Keratinocyte (primary cell): ENCODE measurements at regions not wholly inside any gene's neighbourhood (a gene's known extent, or its start where the extent isn't known, plus 50 kb on each side); places are given as distances from the start of the nearest gene placed in this dataset.

Source experiments
- DNase-seq: peaks from one replicate; pipeline ENCODE4 v3.0.0-alpha.2; 2011; ENCODE audit warnings: low read depth, missing footprints, low spot score
- FAIRE-seq: peaks from 2 replicates; lab custom pipeline; 2011; peaks lifted over from hg19 to GRCh38; lab: Jason Lieb, UNC
- H2AFZ ChIP-seq: 2 replicates; pipeline ENCODE4 v1.6.0; 2012; ENCODE audit warnings: low read length, control low read depth, inconsistent platforms; ENCODE audit not compliant: control insufficient read depth
- H3K27ac ChIP-seq: 2 replicates; pipeline ENCODE4 v1.5.1; 2011; ENCODE audit warnings: low read length; ENCODE audit not compliant: control insufficient read depth, insufficient read depth
- H3K27me3 ChIP-seq: 3 replicates; pipeline ENCODE4 v1.6.0; 2011; ENCODE audit warnings: low read length; ENCODE audit not compliant: control insufficient read depth, insufficient read depth; ENCODE audit errors: extremely low read depth
- H3K36me3 ChIP-seq, 2 experiments: 2 replicates in 1 of 2; 3 replicates in 1 of 2; pipeline ENCODE4 v1.5.1; 2011; ENCODE audit warnings: low read length in 2 of 2, mild to moderate bottlenecking in 1 of 2; ENCODE audit not compliant: control insufficient read depth in 2 of 2, insufficient read depth in 2 of 2; ENCODE audit errors: extremely low read depth in 1 of 2
- H3K4me1 ChIP-seq: 3 replicates; pipeline ENCODE4 v1.5.1; 2011; ENCODE audit warnings: low read length; ENCODE audit not compliant: control insufficient read depth, insufficient read depth; ENCODE audit errors: extremely low read depth
- H3K4me2 ChIP-seq: 3 replicates; pipeline ENCODE4 v1.6.0; 2011; ENCODE audit warnings: low read depth, low read length; ENCODE audit not compliant: control insufficient read depth, insufficient read depth; ENCODE audit errors: extremely low read depth
- H3K4me3 ChIP-seq, 3 experiments: fragments of 200-600 bp in 1 of 3; sonication (generic) in 1 of 3; 2 replicates in 2 of 3; 3 replicates in 1 of 3; pipeline ENCODE4 v1.5.1; 2011 to 2016; ENCODE audit warnings: low read length in 3 of 3, mild to moderate bottlenecking in 3 of 3, control low read depth in 2 of 3, inconsistent platforms in 1 of 3, low read depth in 1 of 3, mixed read lengths in 1 of 3, mixed run types in 1 of 3, moderate library complexity in 1 of 3; ENCODE audit not compliant: control insufficient read depth in 2 of 3, insufficient read depth in 2 of 3; ENCODE audit errors: extremely low read depth in 1 of 3
- H3K79me2 ChIP-seq: 2 replicates; pipeline ENCODE4 v1.6.0; 2012; ENCODE audit warnings: low read length; ENCODE audit not compliant: control insufficient read depth, insufficient read depth
- H3K9ac ChIP-seq: 3 replicates; pipeline ENCODE4 v1.6.0; 2011; ENCODE audit warnings: low read length; ENCODE audit not compliant: control insufficient read depth, insufficient read depth; ENCODE audit errors: extremely low read depth
- H3K9me1 ChIP-seq: 3 replicates; pipeline ENCODE4 v1.6.0; 2011; ENCODE audit warnings: low read length; ENCODE audit not compliant: control insufficient read depth, insufficient read depth; ENCODE audit errors: extremely low read depth
- H3K9me3 ChIP-seq: 2 replicates; pipeline ENCODE4 v1.5.1; 2012; ENCODE audit warnings: low read depth, low read length; ENCODE audit not compliant: control insufficient read depth
- H4K20me1 ChIP-seq: 3 replicates; pipeline ENCODE4 v1.6.0; 2011; ENCODE audit warnings: low read length; ENCODE audit not compliant: control insufficient read depth, insufficient read depth; ENCODE audit errors: extremely low read depth
- CTCF ChIP-seq, 3 experiments: IDR thresholded peaks in 1 of 3; conservative IDR thresholded peaks in 1 of 3; optimal IDR thresholded peaks in 1 of 3; 2 replicates in 2 of 3; 3 replicates in 1 of 3; pipeline versions ENCODE3 to v1.5.1; 2011; ENCODE audit warnings: low read length in 3 of 3, mild to moderate bottlenecking in 3 of 3, moderate library complexity in 2 of 3, control low read depth in 1 of 3, inconsistent platforms in 1 of 3; ENCODE audit not compliant: insufficient read depth in 2 of 3; ENCODE audit errors: extremely low read depth in 1 of 3
- EZH2 ChIP-seq: IDR thresholded peaks from one replicate; pipeline ENCODE4 v1.6.1; 2012; ENCODE audit warnings: inconsistent platforms, mild to moderate bottlenecking, low read length, moderate library complexity
- dilution Hi-C: fragments of 300-500 bp; cut with MboI; formaldehyde crosslinking; loops from one replicate; pipeline ENCODE4 v1.7.0; 2020; ENCODE audit warnings: low sequenced_read_pairs; ENCODE audit not compliant: extremely low pct_ligation_motif_present

- Histone ChIP-seq H3K9me1 (no peaks in the 10 kb centered on the region), H3K4me2 (no peak overlapping the region), H3K4me3 (no peak overlapping the region), H3K27ac (no peak overlapping the region), H3K79me2 (no peaks in the 10 kb centered on the region), H3K4me1 (no peaks in the 10 kb centered on the region), H4K20me1 (no peaks in the 10 kb centered on the region), H2AFZ (no peak overlapping the region), H3K36me3 (no peaks in the 10 kb centered on the region), H3K9me3 (no peaks in the 10 kb centered on the region), H3K9ac (no peak overlapping the region), H3K27me3 (peaks cover 6% of the 10 kb centered on the region)
- no peak for FAIRE-seq
- dilution Hi-C loops = no loop called here
- DNase-seq = no peak
- TF ChIP-seq EZH2 = no peak
- TF ChIP-seq CTCF (optimal IDR thresholded peaks at IDR 0.05 in 1 of 3, IDR thresholded peaks at IDR 0.05 in 1 of 3, conservative IDR thresholded peaks at IDR 0.05 in 1 of 3; ENCODE audit: extremely low read depth in 1 of 3, insufficient read depth in 2 of 3, low read length in 3 of 3) = no peak
These were observed 52.1 kb upstream of the UBE3C start for GRCh38 chr7:157086508-157087187.

GRCh38 chr7:157087646-157088045 is 51.1 kb upstream of the UBE3C start:
- Histone ChIP-seq H3K9me1 (no peaks in the 10 kb centered on the region), H3K36me3 (no peaks in the 10 kb centered on the region), H3K79me2 (no peaks in the 10 kb centered on the region), H3K9me3 (no peaks in the 10 kb centered on the region), H3K27me3 (peaks cover 6% of the 10 kb centered on the region), H3K4me3 (no peak overlapping the region), H3K27ac (no peak overlapping the region), H3K4me1 (no peaks in the 10 kb centered on the region), H4K20me1 (no peaks in the 10 kb centered on the region), H2AFZ (no peak overlapping the region), H3K9ac (no peak overlapping the region), H3K4me2 (no peak overlapping the region)
- no peak for TF ChIP-seq CTCF (optimal IDR thresholded peaks at IDR 0.05 in 1 of 3, IDR thresholded peaks at IDR 0.05 in 1 of 3, conservative IDR thresholded peaks at IDR 0.05 in 1 of 3; ENCODE audit: extremely low read depth in 1 of 3, insufficient read depth in 2 of 3, low read length in 3 of 3)
- no peak for TF ChIP-seq EZH2
- no peak for FAIRE-seq
- dilution Hi-C loops = no loop called here
- DNase-seq = no peak
